ENCODE measurements at regions not wholly inside any gene's neighbourhood (a gene's known extent, or its start where the extent isn't known, plus 50 kb on each side); places are given as distances from the start of the nearest gene placed in this dataset.
"Not testable (repeated sequence)": the region's sequence is repeated elsewhere in the genome, so short reads cannot be mapped to it uniquely, and the experiment has no call there.

DNA sequence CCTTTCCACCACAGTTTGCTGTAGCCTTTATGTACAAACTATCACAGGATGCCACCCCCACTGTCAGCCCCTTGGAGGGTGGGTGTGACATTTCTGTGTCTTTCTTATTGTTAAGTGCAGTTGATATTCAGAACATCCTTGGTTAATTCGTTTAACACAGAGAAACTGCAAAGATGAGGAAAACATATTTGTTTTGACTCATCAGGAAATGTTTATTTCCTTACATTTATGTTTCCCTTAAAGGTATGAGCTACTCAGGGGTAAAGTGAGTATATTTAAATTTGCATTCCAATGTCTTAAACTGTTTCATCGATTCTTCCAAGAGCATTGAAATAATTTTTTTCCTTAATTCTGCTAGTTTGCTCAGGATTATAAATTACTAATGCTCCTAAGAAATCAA, 243.4 kb downstream of the RDH14 start:
- no peak for DNase-seq (ENCODE audit: low read depth, low spot score)

DNA sequence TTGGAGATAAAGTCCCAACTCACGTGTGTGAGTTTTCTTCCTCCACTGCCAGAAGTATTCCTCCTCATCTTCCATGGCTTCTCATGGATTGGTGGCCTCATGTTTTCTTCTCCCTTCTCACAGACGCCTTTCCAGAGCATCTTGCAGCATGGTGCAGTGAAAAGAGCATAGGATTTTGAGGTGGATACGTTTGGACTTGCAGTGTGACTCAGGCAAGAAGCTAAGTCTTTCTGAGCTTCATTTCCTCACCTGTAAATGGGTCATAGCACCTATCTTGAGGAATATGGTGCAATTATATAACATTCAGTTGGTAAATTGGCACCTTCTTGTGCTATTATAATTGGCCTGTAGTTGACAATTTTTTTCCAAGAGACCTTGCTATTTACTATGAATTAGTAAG, 247.6 kb downstream of the RDH14 start:
- DNase-seq (ENCODE audit: low read depth, low spot score), result no peak

DNA sequence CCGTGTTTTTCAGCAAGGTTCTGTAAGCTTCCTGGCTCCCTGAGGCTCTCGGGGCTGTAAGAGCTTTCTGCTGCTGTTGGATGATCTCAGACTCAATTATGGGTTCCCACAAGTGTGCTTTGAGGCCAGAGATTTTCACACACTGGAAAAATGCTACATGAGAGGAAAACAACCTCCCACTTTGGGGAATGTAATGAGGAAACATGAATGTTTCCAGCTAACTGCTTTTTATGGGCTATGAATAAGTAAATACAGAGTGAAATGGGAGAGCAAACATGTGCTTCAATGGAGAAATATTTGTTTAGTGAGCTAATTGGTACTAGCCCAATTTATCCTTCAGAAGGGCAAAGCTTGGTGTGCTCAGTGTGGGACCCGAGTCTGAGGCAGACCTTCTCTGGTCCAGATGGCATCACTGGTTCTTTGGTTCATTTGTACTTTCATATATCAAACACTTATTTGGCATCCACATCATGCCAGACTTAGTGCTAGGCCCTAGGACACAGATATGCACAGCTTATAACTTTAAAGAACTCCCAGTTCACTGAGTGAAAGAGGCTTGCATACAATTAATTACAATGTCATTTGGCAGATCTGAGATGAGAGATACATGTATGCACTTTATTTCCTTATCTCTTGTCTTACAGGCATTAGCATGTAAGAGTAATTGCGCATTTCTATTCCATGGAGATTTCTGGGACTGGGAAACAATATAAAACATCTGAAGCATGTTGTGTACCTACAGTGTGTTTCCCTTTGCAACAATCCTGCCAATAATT, 248.8 kb downstream of the RDH14 start:
- DNase-seq (ENCODE audit: low read depth, low spot score), result no peak

DNA sequence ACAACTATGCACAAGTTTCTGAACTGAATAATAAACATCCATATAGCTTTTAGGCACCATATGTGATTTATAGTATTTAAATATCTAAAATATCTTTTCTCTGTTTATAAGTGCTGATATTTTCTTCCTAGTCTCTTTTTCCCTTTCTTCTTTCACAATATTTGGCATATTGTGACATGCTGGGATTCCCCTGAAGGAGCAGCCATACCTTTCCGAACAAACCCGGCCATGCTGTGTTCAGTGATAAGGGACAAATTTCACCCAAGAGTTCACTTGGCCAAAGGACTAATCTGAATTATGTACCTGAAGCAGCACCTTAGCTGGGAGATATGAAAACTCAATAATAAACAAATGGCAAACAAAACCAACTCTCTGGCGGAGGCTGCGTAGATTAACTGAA, 250.8 kb downstream of the RDH14 start:
- DNase-seq (ENCODE audit: low read depth, low spot score), result no peak

DNA sequence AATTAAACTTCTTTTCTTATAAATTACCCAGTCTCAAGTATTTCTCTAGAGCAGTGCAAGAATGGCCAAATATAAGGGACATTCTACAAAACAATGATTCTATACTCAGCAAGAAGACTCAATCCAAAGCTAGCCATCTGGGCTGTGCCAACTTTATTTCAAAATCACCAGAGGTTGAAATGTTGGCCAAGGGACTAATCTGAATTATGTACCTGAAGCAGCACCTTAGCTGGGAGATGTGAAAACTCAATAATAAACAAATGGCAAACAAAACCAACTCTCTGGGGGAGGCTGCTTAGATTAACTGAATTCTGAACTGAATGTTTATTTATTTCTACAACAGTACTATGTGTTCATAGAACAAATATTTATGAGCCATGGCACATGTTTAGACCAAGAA, 251.3 kb downstream of the RDH14 start:
- DNase-seq (ENCODE audit: low read depth, low spot score), result no peak

DNA sequence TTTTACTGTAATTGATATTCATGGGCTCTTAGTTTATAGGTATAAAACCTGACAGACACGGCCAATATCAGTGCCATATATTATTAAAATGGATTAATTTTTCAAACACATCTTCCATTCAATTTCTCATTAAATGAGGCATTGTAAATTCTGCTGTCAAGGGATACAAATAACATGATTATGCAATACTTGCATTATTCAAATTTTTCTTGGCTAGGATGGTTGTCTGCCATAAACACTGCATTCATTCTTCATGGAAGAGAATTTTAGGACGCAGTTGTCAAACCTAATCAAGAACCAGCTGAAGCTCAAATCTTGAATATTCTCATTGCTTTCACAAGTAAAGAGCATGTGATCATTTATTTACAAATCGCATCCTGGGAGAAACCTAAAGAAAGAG, 255.6 kb downstream of the RDH14 start:
- no peak for DNase-seq (ENCODE audit: low read depth, low spot score)

DNA sequence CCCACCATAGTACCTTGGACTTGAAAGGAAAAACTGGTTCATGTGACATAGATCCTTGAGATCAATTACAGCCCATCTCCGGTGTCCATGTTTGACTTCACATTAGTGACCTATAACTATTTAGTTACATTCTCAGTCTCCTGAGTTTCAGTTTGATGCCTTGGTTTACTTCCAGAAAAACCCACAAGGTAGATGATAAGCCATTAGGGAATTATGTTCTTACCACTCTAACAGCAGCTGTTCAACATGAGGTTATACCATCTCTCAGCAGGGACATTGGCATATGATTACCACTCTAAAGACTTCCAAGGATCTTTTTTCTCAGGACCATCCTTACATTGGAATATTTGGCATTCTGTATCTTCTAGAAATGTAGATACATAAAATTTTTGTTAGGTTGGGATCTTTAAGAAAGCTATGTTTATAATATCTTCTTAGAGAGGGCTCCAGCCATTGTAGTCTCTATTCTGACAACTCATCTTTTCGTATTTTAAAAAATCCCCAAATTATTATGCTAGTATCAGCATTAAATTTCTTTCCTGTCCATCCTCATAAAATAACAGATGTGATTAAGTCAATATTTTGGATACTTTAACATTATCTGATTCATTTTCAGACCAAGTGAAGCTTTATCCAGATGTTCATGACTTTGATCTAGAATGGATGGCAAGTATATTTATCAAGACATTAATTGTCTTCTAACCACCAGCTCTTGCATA, 258.9 kb downstream of the RDH14 start:
- DNase-seq (ENCODE audit: low read depth, low spot score), result no peak

DNA sequence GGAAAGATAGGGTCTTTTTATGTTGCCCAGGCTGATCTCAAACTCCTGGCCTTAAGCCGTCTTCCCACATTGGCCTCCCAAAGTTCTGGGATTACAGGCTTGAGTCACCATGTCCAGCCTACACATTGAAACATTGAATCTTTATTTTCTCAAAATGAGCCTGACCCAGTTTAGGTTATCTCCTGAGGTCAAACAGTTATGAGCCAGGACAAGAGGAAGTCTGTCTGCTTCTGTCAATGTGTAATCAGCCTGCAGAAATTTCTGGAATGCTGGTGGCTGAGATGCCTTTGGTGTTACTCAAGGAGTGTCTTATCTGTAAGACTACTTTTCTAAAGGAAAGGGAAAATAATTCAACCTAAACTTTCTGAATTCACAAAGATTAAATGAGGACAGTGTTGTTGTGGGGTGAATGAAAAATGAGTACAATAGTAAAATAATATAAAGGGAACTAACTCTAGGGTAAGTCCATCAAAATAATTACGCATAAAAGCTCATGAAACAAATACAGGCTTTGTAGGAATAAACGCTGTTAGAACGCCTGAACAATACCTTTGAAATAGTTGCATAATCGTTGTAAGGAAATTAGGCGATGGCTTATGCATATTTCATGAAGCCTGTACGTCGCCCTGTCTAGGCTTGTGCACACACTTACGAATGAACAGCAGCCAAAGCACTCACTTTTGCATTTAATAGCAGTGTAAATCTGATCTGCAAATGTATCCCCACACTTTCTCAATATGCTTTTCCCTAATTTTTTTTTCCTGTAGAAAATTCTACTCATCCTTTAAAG, 260.8 kb downstream of the RDH14 start:
- no peak for DNase-seq (ENCODE audit: low read depth, low spot score)

DNA sequence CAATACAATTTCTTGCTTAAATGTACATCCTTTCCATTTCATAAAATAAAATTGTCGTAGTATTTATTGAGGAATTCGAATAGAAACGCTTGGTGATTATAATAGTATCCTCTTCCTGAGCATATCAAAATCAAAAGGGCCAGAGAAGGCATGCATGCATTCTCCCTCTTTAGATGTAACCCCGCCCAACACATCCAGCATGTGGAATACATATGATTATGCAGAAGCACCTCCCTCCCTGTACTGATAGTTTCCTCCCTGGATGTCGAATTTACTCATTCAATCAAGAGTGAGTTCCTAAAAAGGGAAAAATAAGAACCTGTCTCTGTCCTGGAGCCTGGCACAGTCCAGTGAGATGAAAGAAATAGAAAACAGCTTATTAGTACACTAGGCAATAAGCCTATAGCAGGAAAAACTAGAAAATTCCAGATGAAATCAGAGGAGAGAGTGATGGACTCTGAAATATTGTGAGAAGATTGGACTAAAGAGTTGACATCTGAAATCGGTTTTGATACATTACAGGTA, 262.9 kb downstream of the RDH14 start:
- DNase-seq (ENCODE audit: low read depth, low spot score), result no peak

DNA sequence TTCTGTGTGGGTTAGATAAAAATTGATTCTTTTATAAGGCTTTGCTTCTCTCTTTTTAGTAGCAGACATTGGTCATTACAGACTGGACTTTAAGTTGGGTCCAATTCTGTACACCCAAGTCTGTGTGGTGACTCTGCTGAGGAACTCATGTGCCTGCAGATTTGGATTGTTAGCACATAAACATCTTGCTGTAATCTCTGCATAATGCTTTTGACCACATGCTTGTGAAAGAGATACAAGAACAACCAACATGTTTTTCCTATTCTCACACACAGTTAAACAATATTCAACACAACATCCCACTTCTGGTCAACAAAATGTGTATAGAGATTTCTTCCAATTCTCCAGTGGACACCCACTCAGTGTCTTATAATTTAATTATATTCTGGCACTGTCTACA, 270.1 kb downstream of the RDH14 start:
- no peak for DNase-seq (ENCODE audit: low read depth, low spot score)

DNA sequence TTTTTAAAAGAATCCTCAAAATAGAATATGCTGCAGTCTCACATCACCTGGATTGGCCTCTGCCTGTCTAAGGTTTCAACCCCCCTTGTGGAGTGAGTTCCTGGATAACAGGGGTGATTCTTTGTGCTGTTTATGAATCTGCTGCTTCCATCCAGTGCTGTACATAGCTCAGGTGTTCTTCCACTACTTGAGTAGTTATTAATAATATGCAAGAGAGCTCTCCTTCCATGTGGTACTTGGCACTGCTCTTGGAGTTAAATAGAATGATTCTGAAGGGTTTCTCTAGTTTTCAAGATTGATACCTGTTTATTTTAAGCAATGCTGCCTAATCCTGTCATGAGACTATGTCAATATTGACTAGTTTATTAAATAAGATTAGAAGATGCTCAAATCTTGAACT, 273.6 kb downstream of the RDH14 start:
- no peak for DNase-seq (ENCODE audit: low read depth, low spot score)

DNA sequence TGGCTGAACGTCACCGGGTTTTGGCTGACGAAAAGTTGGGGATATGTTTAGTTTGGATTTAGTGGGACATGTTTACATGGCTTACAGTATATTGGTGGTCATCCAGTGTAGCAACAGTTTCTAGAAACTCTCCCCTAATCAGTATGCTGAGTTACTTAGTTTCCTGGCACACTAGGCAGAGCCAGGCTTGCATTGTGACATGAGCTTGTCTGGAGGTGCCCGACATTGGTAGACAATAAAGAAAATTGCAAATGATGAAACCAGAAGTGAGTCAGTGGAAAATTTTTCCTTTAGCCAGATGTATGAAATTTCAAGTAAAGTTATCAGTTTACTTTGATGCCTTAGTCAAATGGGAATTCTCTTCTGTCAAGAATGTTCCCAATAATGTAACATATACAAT, 276.1 kb downstream of the RDH14 start:
- no peak for DNase-seq (ENCODE audit: low read depth, low spot score)

DNA sequence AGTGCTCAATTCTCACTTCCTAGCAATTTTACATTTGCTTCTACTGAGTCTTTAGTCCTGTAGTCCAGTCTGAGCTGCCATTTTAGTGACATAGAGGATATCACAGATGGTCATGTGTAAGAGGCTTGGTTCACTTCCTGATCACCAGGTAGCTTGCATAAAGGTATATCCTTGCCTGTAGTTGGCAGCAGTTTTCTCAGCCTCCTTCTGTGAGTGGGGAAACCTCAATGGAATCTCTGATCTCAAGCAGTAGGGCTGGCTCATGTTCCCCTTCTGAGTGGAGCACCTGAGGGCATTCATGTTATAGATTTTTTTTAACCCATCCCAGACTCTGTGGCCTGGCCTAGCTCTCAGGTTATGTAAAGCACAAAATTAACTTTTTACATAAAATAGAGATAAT, 278.4 kb downstream of the RDH14 start:
- DNase-seq (ENCODE audit: low read depth, low spot score), result no peak

DNA sequence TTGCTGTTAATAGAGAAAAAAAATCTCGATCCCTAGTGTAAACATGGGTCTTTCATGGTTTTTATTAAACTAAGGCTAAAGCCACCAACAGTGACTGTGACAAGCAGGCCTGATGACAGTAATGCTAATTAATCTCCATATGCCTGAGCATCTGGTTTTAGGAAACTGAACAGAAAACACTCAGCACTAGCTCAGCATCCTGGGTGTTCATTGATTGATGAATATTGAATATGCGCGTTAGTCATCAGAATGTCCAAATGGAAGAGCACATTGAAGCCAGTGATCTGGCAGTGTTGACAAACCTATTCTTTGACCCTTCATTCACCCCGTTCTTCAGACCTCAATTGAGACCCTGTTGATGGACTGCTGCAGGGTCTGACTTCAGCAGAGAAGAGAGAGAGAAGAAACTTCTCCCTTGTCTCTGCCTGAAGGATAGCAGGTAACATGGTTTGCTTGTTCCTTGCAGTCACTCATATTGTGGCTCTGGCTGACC, 283.8 kb downstream of the RDH14 start:
- no peak for DNase-seq (ENCODE audit: low read depth, low spot score)

DNA sequence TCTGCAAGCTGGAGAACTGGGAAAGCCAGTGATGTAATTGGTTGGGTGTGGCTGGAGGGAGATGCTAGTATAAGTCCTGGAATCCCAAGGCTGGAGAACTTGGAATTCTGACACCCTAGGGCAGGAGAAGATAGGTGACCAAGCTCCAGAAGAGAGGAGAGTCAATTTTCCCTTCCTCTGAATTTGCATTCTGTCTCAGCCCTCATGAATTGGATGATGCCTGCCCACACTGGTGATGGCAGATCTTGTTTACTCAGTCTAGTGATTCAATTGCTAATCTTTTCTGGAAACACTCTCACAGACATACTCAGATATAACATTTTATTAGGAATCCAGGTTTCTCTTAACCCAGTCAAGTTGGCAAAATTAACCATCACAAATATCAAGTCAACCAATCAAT, 287.2 kb downstream of the RDH14 start:
- DNase-seq (ENCODE audit: low read depth, low spot score), result no peak

DNA sequence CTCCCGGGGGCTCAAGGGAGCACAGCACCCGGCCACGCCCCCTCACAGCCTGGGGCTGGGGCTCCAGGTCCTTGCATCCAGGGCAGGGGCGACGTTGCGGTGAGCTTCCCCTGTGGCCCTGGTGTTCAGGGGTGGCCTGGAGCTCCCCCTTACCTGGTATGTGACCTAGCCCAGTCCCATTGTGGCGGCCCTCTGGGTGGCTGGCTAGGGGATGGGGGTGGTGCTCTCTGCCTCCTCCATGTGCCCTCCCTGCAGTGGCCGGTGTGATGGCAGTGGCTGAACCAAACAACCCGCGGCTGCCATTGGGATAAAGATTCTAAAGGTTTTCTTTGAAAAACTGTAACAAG, 288.3 kb downstream of the RDH14 start:
- no peak for DNase-seq (ENCODE audit: low read depth, low spot score)

DNA sequence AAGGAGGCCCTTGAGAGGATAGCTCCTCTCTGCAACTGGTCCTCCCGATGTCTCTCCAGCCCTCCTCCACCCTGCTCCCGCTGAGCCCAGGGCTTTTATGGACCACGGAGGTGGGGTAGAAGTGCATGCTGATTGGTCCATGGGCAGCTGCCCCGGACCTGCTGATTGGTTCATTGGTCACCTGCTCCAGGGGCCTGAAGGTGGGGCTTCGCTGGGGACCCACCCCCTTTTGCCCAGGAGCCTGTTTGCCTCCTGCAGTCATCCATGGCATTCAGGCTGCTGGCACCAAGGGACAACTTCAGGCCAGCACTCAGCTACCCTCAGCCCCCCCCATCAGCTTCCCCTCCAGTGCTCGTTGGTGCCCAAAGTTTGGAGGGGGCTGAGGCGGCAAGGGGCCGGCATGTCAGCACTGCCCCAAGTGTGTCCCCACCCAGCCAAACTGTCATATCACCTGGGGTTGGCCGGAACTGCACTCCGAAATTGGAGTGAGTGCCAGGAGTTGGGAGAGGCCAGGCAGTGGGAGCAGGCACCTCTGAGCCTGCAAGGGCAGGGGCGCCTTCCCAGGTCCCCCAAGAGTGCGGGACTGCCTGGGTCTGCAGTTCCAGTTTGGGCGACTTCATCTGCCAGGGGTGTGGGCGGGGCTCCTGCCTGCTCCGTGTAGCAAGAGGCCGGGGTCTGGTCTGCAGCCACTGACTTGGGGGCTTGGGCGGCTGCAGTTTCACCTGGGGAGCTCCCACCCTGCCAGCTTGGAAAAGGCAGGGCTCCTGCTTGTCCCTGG, 288.9 kb downstream of the RDH14 start:
- no peak for DNase-seq (ENCODE audit: low read depth, low spot score)

DNA sequence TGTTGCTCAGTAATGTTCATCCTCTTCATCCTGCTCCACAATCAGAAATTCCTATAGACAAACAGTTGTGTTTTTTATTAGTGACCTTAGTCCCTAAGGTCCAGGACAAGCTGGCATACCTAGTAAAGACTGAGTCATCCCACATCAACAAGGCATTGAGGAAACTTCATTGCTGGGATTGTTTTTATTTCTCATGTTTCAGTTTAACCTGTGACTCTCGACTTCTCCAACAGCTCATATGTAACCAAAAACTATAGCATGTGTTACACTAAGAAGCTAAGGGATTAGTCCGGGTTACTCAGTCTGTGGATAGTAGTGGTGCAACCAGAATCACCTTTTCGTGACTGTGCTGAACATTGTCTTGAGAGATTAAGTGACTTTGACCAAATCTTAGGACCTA, 292.1 kb downstream of the RDH14 start:
- DNase-seq (ENCODE audit: low read depth, low spot score), result no peak

DNA sequence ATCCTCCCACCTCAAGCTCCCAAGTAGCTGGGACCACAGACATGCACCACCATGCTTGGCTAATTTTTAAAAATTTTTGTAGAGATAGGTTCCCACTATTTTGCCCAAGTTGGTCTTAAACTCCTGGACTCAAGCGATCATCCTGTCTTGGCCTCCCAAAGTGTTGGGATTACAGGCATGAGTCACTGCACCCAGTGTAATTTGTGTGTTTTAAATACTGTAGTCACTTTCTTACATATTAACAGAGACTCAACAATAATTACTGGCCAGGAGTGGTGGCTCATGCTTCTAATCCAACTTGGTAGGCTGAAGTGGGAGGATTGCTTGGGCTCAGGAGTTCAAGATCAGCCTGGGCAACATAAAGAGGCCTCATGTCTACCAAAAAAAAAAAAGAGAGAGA, 293.0 kb downstream of the RDH14 start:
- DNase-seq (ENCODE audit: low read depth, low spot score), result no peak

DNA sequence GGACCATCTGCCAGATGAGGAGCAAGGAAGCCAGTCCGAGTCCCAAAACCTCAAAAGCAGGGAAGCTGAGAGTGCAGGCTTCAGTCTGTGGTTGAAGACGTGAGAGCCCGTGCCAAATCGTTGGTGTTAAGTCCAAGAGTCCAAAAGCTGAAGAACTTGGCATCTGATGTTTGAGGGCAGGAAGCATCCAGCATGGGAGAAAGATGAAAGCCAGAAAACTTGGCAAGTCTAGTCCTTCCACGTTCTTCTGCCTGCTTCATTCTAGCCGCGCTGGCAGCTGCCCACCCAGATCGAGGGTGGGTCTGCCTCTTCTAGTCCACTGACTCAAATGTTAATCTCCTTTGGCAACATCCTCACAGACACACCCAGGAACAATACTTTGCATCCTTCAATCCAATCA, 293.8 kb downstream of the RDH14 start:
- DNase-seq (ENCODE audit: low read depth, low spot score), result not testable (repeated sequence)

Measured in activated CD4-positive, CD25-positive, alpha-beta regulatory T cell treated with anti-CD3 and anti-CD28 coated beads, Interleukin-2, amount 50 U/mL, for 16 hours (primary cell).